HG03571 (cell line): ENCODE measurements at regions not wholly inside any gene's neighbourhood (a gene's known extent, or its start where the extent isn't known, plus 50 kb on each side); places are given as distances from the start of the nearest gene placed in this dataset.

Source experiments
- ATAC-seq: cut with Tn5 transposase; IDR thresholded peaks from one replicate; pipeline ENCODE4 v1.9.1; 2021; ENCODE audit not compliant: unreplicated experiment

DNA sequence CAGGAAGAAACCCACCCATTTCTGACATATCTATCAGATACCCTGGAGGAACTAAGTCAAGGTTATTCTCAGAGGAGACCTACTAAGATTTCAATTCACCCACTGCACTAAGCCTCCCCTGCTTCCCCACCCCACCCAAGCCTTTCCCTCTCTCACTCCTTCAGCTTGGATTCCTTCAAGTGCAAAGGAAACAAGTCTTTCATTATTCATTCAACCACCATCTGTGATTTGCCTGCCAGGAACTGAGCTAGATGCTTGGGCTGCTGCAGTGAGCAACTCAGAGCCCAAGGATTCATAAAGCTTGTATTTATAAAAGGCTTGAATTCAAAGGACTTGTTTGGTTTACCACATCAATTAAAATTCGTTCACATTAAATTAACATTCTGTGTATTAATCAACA lies 161.3 kb downstream of the GXYLT1 start:
- ATAC-seq: no peak

DNA sequence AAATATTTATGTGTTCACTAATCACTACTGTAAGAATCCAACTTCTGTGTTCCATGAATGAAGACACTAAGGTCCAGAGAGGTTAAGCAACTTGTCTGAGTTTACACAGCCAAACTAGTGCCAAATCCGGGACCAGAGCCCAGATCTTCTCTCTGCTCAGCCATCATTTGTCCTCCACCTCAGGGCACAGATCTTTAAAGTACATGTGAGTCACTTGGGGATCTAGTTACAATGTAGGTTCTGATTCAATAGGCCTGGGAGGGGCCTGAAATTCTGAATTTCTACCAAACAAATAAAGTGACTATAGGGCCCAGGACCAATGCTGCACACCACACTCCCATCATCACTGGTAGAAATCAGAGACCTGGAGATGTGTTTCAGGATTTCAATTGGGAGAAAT lies 162.9 kb downstream of the GXYLT1 start:
- ATAC-seq: no peak

DNA sequence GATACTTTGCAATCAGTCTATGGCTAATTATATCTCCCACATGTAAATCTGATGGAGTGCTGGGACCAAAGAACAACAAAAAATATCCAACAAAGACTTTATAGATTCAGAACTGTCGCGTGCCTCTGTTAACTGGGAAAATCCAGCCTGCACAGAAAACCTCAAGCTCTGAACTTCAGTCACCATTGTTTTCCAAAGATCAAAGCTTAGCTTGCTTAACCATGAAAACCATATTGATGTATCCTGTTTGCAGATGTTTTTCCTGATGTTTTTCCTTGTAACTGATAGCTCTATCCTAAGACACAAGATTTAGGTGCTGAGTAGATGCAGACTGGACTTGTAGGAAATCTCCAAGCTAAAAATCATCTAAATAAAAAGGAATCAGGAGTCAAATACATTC lies 163.7 kb downstream of the GXYLT1 start:
- ATAC-seq: no peak

DNA sequence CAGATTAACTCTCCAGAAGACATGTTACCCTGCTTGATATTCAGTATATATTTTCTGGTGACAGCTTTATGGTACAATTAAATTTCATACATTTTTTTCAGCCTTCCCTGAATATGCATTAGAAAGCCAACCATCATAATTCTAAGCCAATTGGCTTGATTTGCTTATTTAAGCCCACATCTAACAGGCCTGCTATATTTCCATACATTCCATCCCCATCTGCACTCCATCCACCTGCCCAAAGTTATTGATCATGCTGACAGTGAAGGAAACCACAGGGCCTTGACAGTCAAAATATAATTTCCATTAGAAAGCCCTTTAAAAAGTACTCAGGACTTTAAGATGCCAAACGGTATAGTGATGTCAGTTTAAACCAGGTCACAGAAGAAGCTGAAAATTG lies 164.3 kb downstream of the GXYLT1 start:
- no peak for ATAC-seq

DNA sequence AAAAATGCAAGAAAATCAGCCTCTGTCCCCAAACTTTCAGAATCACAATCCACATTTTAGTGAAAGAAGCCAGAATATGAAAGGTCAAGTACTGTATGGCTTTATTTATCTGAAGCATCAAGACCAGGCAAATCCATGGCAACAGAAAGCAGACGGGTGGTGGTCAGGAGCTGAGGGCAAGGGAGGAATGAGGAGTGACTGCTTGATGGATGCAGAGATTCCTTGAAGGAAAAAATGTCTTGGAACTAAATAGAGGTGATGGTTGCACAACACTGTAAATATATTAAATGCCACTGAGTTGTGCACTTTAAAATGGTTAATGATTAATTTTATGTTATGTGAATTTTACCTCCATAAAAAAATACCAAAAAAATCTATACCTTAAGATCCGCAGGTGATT lies 165.1 kb downstream of the GXYLT1 start:
- no peak for ATAC-seq

DNA sequence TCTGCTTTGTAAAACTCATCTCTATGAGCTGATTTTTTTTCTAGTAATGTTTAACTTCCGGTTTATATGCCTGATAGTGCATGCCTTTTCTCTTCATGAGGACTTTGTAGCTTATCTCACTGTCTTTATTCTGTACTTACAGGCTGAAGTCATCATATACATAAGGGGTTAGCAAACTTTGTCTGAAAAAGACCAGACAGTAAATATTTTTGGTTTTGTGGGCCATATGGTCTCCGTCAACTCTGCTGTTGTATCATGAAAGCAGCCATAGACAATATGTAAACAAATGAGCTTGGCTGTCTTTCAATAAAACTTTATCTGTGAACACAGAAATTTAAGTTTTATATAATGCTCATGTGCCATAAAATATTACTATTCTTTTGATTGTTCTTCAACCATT lies 172.1 kb downstream of the GXYLT1 start:
- ATAC-seq: no peak

DNA sequence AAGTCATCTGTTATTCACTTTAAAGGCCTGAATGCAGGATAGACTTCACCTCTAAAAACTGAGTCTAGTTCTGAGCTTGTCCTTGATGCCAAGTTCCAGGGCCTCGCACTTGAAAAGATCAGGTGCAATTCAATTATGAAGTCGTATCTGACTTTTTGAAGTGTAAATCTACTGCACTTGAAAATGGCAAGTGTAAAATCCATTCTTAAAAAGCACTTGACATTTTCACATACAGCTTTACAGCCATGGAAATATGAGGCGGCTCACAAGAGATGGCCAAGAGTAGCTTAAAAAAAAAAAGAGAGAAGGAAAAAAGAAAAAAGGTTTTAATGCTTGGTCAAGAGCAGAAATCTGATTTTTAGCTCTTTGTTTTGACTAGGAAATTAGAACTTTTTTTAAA lies 172.5 kb downstream of the GXYLT1 start:
- ATAC-seq: no peak

DNA sequence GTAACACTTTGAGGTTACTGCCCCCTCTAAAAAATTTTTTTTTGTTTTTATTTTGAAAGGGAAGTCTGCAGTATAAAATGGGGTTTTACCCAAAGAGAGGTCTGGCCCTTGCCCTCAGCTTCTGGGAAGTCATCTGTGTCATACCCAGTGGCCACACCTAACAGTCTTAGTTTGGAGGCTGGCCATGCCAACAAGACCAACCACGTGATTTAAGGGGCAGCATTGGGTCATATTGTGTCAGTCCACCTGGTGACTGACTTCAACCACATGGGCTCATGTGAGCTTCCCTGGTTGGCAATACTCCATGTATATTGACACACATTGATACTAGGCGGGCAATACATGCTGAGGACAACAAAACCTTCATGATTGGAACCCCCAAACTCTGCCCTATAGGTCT lies 173.9 kb downstream of the GXYLT1 start:
- ATAC-seq: no peak

DNA sequence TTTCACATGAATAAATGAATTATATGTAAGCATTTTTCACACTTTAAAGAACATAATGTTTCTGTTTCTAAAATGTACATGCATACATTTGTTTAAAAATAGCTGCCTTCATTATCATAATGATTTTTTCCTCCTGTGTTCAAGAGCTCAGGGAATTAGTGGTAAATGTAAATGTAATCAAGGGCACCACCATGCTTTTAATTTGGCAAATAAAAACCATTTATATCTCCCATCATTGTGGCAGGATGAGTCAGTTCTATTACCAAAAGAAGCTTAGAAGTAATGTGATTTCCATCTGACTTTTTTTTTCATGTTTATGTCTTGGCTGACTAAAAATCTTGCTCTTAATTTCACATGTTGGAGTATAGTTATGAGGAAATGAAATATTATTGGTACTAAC lies 176.1 kb downstream of the GXYLT1 start:
- no peak for ATAC-seq

DNA sequence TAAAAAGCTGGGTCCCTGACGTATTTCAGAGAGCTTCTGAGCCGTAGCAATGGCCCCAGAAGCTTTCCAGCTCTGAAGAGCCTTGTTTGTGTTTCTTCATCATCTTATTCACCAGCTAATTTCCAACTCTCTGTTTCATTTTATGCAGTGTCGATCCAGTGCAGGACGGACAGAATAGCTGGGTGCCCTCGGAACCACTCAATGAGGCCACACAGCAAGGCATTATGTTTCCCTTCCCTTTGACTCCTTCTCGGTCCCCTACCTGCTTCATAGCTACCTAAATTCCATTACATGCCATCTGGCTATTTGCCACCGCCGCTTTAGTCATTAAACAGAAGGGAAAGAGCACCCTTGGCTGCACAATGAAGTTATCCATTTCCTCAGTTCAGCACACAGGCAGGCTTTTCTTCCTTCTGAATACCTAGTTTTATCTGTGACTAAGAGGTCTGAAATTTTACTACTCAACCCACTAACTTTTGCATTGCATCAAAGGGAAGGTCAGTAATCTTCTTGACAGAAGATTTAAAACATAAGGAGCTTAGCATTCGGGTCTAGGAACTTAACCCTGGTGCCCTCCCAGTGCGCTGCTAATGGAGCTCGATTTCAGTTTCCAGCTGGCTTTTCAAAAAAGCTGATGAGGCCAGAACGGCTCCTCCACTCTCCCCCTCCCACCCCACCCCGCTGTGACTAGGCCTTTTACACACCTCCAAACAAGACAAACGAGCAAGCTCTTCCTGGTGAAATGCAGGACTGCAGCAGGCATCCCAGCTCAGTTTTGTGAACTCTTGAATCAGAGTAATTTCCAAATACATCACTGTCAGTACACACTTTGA lies 176.8 kb downstream of the GXYLT1 start:
- ATAC-seq: no peak

DNA sequence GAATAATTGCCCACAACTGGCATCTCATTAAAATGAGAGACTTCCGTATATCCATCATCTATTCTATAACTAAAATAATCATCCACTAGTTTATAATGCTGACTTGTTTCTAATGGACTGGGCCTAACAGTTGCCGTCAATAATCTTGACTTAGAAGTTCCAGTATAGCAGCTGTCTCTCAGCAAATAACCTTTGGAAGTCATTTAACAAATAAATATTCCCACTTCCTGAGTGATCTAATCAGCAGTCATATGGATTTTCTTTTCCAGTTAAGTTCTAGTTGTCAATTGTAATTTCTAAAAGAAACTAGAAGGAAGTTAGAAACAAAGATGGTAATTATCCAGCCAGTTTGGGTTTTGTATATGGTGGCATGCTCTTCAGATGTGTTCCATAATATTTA lies 177.8 kb downstream of the GXYLT1 start:
- ATAC-seq: no peak

DNA sequence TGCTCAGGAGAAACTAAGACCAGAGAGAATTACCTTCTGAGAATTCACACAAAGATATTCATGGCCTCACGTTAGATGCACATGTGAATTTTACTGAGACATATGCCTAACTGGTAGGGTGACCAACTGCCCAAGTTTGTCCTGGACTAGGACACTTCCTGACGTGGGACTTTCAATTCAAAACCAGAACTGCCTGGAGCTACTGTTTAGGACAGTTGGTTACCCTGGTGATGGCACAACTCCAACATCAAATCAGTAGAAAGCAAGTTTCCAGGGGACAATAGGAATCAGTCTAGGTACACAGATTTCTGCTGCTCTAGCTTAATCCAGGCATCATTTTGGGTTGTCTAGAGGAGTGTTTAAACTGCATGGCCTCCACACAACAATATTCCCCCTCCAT lies 178.7 kb downstream of the GXYLT1 start:
- ATAC-seq: no peak

DNA sequence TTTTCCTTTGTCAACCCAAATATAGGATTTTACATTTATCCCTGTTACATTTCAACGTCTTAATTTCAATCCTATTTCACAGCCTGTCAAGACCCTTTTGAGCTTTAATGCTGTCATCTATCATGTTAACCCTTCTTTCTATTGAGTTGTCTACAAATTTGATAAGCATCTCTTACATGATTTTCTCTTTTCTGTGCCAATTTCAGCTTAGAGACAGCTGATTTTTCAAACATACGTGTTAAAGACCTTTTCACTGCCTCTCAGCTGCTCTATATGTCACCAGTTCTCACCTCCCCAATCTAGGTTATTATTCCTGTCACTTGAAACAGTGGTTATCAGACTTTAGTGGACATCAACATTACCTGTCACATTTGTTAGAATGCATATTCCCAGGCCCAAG lies 181.3 kb downstream of the GXYLT1 start:
- ATAC-seq: no peak

DNA sequence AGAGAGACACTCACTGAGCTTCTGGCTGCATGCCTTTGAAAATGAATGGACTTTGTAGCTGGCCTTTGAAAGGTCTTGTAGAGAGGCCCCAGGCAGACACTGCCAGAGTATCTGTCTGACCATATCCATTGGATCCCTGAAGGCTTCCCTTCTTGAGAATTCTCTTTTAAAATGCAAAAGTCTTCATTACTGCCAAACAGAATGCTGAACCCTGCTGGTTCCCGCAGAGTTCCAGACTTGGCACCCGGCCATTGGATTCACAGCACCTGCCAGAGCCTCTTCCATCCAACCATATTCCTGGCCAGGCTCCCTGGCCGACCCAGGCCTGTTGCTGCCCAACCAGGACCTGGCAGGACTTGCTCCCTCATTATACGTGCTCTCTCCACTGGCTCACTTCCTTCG lies 182.5 kb downstream of the GXYLT1 start:
- ATAC-seq: no peak

DNA sequence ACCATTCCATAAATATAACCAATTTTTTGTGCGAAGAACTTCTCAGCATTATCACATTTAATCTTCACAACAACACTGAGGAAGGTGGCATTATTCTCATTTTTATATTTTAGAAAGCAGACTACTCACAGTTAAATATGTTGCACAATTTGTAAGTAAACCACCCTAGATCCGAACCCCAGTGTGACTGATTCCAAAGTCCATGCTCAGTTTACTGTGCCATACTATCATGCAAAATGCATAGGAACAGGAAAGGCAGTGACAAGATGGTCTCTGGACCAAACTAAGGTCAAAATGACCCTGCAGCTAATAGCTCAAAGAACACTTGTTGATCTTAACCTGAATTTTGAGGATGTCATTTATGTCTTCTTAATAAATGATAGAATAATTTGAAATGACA lies 185.4 kb downstream of the GXYLT1 start:
- ATAC-seq: no peak

DNA sequence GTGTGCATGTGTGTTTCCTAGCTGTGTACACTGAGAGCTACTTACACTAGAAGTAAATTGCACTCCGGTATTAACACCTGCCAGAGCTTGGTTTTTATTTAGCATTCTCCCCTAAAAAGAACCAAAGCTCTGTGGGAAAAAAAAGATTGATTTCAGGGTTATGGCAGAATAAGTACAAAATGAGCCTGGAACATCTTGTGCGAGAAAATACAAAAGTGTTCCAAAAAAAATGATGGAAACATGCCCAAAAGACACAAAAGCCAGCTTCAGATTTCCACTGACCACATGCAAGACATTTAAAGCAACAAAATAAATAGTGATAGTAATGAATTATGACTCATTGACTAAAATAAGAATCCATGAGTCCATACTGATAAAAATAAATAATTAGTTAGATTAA lies 188.3 kb downstream of the GXYLT1 start:
- no peak for ATAC-seq

DNA sequence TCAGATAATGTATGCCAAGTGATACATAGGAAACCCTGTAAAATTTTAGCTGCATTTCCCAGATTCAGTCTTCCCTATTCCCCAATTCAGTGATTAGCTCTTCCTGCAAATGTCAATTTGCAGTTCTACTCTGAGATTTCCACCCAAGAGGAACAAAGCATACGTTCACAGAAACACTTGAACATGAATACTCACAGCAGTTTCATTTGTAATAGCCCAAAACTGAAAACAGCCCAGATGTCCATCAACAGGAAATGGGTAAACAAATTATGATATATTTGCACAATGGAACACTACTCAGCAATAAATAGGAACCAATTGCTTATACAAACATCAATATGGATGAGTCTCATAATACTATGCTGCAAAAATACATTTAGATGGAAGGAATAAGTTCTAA lies 194.2 kb downstream of the GXYLT1 start:
- ATAC-seq: no peak

DNA sequence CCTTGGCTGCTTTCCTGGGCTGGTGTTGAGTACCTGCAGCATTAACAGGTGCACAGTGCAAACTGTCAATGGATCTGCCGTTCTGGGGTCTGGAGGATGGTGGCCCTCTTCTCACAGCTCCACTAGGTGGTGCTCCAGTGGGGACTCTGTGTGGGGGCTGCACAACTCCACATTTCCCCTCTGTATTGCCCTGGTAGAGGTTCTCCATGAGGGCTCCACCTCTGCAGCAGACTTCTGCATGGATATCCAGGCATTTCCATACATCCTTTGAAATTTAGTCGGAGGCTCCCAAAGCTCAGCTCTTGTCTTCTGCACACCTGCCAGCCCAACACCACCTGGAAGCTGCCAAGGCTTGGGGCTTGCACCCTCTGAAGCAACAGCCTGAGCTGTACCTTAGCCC lies 198.6 kb downstream of the GXYLT1 start:
- ATAC-seq: no peak

DNA sequence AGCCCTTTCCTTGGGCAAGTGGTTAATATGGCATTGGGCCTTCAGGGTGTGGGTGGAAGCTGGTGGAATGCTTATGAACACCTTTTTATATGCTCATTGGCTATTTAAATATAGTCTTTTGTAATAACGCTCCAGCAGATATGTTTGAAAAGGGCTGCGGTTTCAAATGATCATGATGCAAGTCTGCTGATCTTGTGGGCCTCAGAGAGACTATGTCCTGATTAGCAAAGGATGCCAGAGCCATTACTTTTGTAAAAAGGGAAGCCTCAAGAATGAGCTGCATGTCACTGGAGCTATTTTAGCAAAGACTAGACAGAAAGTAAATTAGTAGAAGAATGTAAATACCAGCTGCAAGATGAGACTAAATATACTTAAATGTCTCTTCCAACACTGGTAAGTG lies 200.5 kb downstream of the GXYLT1 start:
- no peak for ATAC-seq

DNA sequence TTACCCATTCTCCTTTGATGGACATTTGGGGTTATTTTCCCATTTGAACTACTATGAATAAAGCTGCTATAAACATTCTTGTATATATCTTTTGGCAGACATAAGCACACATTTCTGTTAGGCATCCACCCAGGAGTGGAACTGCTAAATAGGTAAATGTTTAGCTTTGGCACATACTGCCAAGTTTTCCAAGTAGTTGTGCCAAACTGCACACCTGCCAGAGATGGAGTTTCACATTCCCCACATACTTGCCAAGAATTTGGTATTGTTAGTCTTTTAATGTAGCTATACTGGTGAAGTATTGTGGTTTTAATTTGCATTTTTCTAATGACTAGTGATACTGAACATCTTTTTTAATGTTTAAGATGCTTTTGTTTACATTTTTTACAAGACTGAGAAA lies 201.0 kb downstream of the GXYLT1 start:
- ATAC-seq: no peak

DNA sequence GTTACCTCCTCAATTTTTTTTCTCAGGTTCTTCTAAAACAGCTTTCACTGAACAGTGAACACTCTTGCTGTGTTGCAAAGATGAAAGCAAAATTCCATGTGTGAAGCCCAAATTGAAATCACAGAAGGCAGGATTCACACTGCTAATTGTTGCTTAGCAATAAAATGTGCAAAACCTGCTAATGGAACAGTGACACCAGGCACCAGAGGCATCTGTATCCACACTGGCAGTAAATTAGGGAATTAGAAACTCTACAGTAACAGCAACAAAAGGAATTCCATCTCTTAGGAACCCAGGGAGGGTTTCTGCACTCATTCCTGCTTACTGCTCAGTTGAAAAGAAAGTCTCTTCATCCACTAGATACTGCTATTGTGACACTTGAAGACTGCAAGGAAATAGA lies 202.3 kb downstream of the GXYLT1 start:
- no peak for ATAC-seq

DNA sequence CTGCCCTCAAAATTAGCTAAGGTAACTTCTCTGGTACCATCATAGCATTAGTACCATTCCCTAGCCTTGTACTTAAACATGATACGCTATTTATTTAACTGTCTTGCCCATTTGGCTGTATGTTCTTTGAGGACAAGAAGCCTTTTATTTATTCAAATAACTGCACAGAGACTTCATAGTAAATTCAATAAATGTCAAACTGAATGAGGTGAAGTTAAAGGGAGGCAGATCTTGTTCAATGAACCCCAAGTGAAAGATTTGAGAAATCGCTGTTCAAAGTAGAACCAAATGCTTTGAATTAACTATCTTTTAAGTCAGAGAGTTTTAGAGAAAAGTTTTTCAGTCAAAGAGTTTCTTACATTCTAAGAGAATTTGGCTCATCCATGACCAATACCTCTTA lies 203.6 kb downstream of the GXYLT1 start:
- ATAC-seq: no peak

DNA sequence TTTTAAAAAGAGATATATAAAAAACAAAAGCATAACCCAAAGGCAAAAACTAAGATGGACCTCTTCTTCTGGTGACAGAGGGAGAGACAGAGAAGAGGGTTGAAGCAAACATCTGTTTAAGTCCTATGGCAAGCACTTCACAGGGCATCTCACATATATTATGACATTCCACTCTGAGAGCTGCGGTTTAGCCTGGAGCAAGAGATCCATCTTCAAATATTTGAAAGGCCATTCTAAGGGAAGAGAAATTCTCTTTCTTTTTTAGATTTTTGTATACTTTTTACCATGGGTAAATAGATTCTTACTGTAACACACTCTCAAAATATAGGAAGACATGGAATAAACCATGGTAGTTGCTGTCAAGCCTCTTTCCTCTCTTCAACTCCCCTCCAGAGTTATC lies 204.1 kb downstream of the GXYLT1 start:
- ATAC-seq: no peak
